GM12878 (cell line): ENCODE measurements at regions not wholly inside any gene's neighbourhood (a gene's known extent, or its start where the extent isn't known, plus 50 kb on each side); places are given as distances from the start of the nearest gene placed in this dataset.
"Not testable (repeated sequence)": the region's sequence is repeated elsewhere in the genome, so short reads cannot be mapped to it uniquely, and the experiment has no call there.

Source experiments
- ATAC-seq: fragments of 200-7000 bp; cut with Tn5 transposase; 3 replicates; pipeline ENCODE4 v1.9.1; 2020; ENCODE audit warnings: mild to moderate bottlenecking, moderate library complexity
- BruUV-seq: library from RNA; stranded (reverse); fragments of 400-500 nt; replicated peaks from 2 replicates; lab custom pipeline; 2021; lab: Mats Ljungman, UMichigan
- CTCF ChIA-PET: fragments of 300-600 bp; sonication (Branson Sonifier 250); formaldehyde crosslinking; extraction: SDS; loops from one replicate; lab custom pipeline; 2021; ENCODE audit warnings: inconsistent platforms; lab: Yijun Ruan, JAX
- POLR2A ChIA-PET: fragments of 350-600 bp; formaldehyde crosslinking; extraction: SDS; loops from one replicate; lab custom pipeline; 2021; ENCODE audit warnings: inconsistent platforms; lab: Charles Lee
- RAD21 ChIA-PET: fragments of 300-600 bp; sonication (Branson Sonifier 250); formaldehyde crosslinking; loops from one replicate; lab custom pipeline; 2023; ENCODE audit warnings: antibody characterized with exemption; ENCODE audit not compliant: unreplicated experiment; lab: Charles Lee
- SMC1A ChIA-PET: fragments of 300-600 bp; sonication (Branson Sonifier 250); formaldehyde crosslinking; loops from one replicate; lab custom pipeline; 2023; ENCODE audit not compliant: unreplicated experiment, uncharacterized antibody; lab: Charles Lee
- DNase-seq: peaks from one replicate; pipeline ENCODE4 v3.0.0-alpha.2; 2011; ENCODE audit warnings: low read depth, low spot score
- FAIRE-seq: peaks from 3 replicates; lab custom pipeline; 2011; peaks lifted over from hg19 to GRCh38; lab: Jason Lieb, UNC
- H2AFZ ChIP-seq: 2 replicates; pipeline ENCODE4 v1.6.0; 2011; ENCODE audit warnings: low read depth, low read length, control low read depth; ENCODE audit not compliant: control insufficient read depth
- H3K27ac ChIP-seq: 2 replicates; pipeline ENCODE4 v1.5.1; 2011; ENCODE audit warnings: control low read depth; ENCODE audit not compliant: control insufficient read depth, insufficient read depth
- H3K27me3 ChIP-seq, 2 experiments: replicated peaks in 1 of 2; 2 replicates each; pipeline versions ENCODE4 v1.6.0 to v1.6.1; 2011; ENCODE audit warnings: low read length in 1 of 2; ENCODE audit not compliant: control insufficient read depth in 2 of 2, insufficient read depth in 2 of 2
- H3K36me3 ChIP-seq, 2 experiments: 2 replicates each; pipeline ENCODE4 v1.5.1; 2011; ENCODE audit warnings: low read length in 1 of 2; ENCODE audit not compliant: control insufficient read depth in 2 of 2, insufficient read depth in 2 of 2
- H3K4me1 ChIP-seq: 2 replicates; pipeline ENCODE4 v1.6.1; 2011; ENCODE audit warnings: mild to moderate bottlenecking, low read length, moderate library complexity, mixed read lengths; ENCODE audit not compliant: control insufficient read depth, insufficient read depth
- H3K4me2 ChIP-seq: 2 replicates; pipeline ENCODE4 v1.6.0; 2011; ENCODE audit warnings: control low read depth; ENCODE audit not compliant: control insufficient read depth, insufficient read depth
- H3K4me3 ChIP-seq: fragments of 200-600 bp; sonication (generic); 2 replicates; pipeline ENCODE4 v1.5.1; 2016
- H3K79me2 ChIP-seq: 2 replicates; pipeline ENCODE4 v1.6.0; 2011; ENCODE audit warnings: low read length; ENCODE audit not compliant: control insufficient read depth, insufficient read depth
- H3K9ac ChIP-seq: 2 replicates; pipeline ENCODE4 v1.8.0; 2011; ENCODE audit warnings: low read length, control low read depth, mixed read lengths; ENCODE audit not compliant: control insufficient read depth, insufficient read depth
- H3K9me3 ChIP-seq: replicated peaks from 3 replicates; pipeline ENCODE4 v1.5.1; 2011; ENCODE audit warnings: mild to moderate bottlenecking, low read length; ENCODE audit not compliant: control insufficient read depth, insufficient read depth
- H4K20me1 ChIP-seq: 2 replicates; pipeline ENCODE4 v1.6.0; 2011; ENCODE audit not compliant: control insufficient read depth, insufficient read depth
- WGBS: methylation state at CpG from one replicate; pipeline ENCODE4 v1.1.6; 2016; ENCODE audit warnings: low lambda C conversion rate; ENCODE audit not compliant: insufficient replicate concordance, insufficient coverage; ENCODE audit errors: missing lambda C conversion rate; 5-methylcytosine and 5-hydroxymethylcytosine counted together
- in situ Hi-C: fragments of 300-500 bp; cut with MboI; formaldehyde crosslinking; loops from 9 replicates; pipeline ENCODE4 v1.14.3; 2018; ENCODE audit warnings: mixed read lengths
- intact Hi-C: fragments of 100-400 bp; cut with micrococcal nuclease; formaldehyde crosslinking; loops from one replicate; pipeline ENCODE4 v1.14.2; 2022; ENCODE audit not compliant: unreplicated experiment

DNA sequence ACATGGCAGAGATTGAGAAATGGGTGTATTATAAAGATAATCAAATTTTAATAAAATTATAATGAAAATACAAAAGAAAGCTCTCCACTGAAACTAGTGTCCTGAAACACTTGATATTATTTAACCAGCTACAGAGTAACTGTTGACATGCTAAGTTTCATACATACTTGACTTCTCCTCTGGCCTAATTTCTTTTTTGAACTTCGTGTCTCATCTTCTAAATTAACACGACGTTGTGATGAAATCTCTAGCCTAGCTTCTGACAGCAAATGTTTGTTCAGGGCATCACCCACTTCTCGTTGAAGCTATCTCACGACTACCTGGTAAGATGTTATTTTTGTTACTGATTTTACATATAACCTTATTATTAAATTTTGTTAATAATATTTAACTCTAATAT, 80.8 kb upstream of the CCT8L2 start:
- H3K27me3 ChIP-seq, H3K79me2 ChIP-seq, H4K20me1 ChIP-seq, H3K9ac ChIP-seq, DNase-seq, POLR2A ChIA-PET, H3K4me1 ChIP-seq, H3K36me3 ChIP-seq, intact Hi-C loops, SMC1A ChIA-PET, RAD21 ChIA-PET, CTCF ChIA-PET, ATAC-seq, H3K4me3 ChIP-seq, H3K27ac ChIP-seq, H3K4me2 ChIP-seq, H2AFZ ChIP-seq, FAIRE-seq, BruUV-seq, H3K9me3 ChIP-seq, in situ Hi-C loops: not testable (repeated sequence)
- WGBS: 17% methylated on average over 5 of the region's 5 CpGs

- H3K27me3 ChIP-seq, H3K36me3 ChIP-seq, DNase-seq, H3K9ac ChIP-seq, H3K9me3 ChIP-seq, H3K4me1 ChIP-seq, RAD21 ChIA-PET, H3K4me2 ChIP-seq, POLR2A ChIA-PET, BruUV-seq, FAIRE-seq, H3K4me3 ChIP-seq, H3K27ac ChIP-seq, SMC1A ChIA-PET, H2AFZ ChIP-seq, in situ Hi-C loops, ATAC-seq, H3K79me2 ChIP-seq, intact Hi-C loops, H4K20me1 ChIP-seq: not testable (repeated sequence)
- CTCF ChIA-PET: interaction anchor here (0.6 kb wide), 1 partner anchor 235 kb away, joined by 3 read pairs; no protein-coding TSS in a partner anchor
- 0% methylated on average over 2 of the region's 2 CpGs for WGBS
These were observed 73.0 kb upstream of the CCT8L2 start for GRCh38 chr22:16665610-16666009.

- H3K36me3 ChIP-seq, H3K9ac ChIP-seq, SMC1A ChIA-PET, H3K9me3 ChIP-seq, BruUV-seq, ATAC-seq, H4K20me1 ChIP-seq, POLR2A ChIA-PET, FAIRE-seq, H3K4me3 ChIP-seq, in situ Hi-C loops, CTCF ChIA-PET, H3K4me2 ChIP-seq, H3K27me3 ChIP-seq, DNase-seq, H3K4me1 ChIP-seq, intact Hi-C loops, H3K27ac ChIP-seq, RAD21 ChIA-PET, H3K79me2 ChIP-seq, H2AFZ ChIP-seq: not testable (repeated sequence)
- WGBS: 0% methylated on average over 2 of the region's 2 CpGs
These were observed 69.7 kb upstream of the CCT8L2 start for GRCh38 chr22:16662330-16662729.

DNA sequence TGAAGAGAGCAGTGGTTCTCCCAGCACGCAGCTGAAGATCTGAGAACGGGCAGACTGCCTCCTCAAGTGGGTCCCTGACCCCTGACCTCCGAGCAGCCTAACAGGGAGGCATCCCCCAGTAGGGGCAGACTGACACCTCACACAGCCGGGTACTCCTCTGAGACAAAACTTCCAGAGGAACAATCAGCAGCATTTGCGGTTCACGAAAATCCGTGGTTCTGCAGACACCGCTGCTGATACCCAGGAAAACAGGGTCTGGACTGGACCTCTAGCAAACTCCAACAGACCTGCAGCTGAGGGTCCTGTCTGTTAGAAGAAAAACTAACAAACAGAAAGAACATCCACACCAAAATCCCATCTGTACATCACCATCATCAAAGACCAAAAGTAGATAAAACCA, 68.4 kb upstream of the CCT8L2 start:
- FAIRE-seq, SMC1A ChIA-PET, H3K9me3 ChIP-seq, H3K4me1 ChIP-seq, H3K4me2 ChIP-seq, POLR2A ChIA-PET, H2AFZ ChIP-seq, H3K27me3 ChIP-seq, H3K4me3 ChIP-seq, BruUV-seq, CTCF ChIA-PET, intact Hi-C loops, H3K79me2 ChIP-seq, DNase-seq, in situ Hi-C loops, H3K36me3 ChIP-seq, RAD21 ChIA-PET, H3K9ac ChIP-seq, H3K27ac ChIP-seq, H4K20me1 ChIP-seq, ATAC-seq: not testable (repeated sequence)
- 54% methylated on average over 8 of the region's 8 CpGs for WGBS
